Heart right ventricle (tissue), 16 donors: ENCODE measurements at regions not wholly inside any gene's neighbourhood (a gene's known extent, or its start where the extent isn't known, plus 50 kb on each side); places are given as distances from the start of the nearest gene placed in this dataset.

Experiments used
- ATAC-seq, 8 donors: fragments of 200-7000 bp; cut with Tn5 transposase; one replicate each; pipeline ENCODE4 v1.9.1; 2020; ENCODE audit warnings: mild to moderate bottlenecking in 8 of 8, moderate library complexity in 8 of 8, moderate number of reproducible peaks in 1 of 8
- DNase-seq, 2 donors: peaks; one replicate each; pipeline ENCODE4 v3.0.0-alpha.2; 2020
- H3K27ac ChIP-seq, 10 donors: fragments of 200-600 bp; sonication (generic) in 2 of 10; one replicate each; pipeline versions ENCODE4 v1.5.0 to v1.8.0; 2020 to 2022; ENCODE audit warnings: mild to moderate bottlenecking in 3 of 10
- H3K27me3 ChIP-seq, 7 donors: fragments of 200-600 bp; one replicate each; pipeline ENCODE4 v1.8.0; 2021 to 2022; ENCODE audit warnings: mild to moderate bottlenecking in 2 of 7
- H3K36me3 ChIP-seq, 9 donors: fragments of 200-600 bp; sonication (generic) in 1 of 9; one replicate each; pipeline versions ENCODE4 v1.5.0 to v1.8.0; 2020 to 2022; ENCODE audit warnings: mild to moderate bottlenecking in 2 of 9
- H3K4me1 ChIP-seq, 9 donors: fragments of 200-600 bp; sonication (generic) in 1 of 9; one replicate each; pipeline versions ENCODE4 v1.5.0 to v1.8.0; 2020 to 2022; ENCODE audit warnings: mild to moderate bottlenecking in 4 of 9
- H3K4me3 ChIP-seq, 10 donors: fragments of 200-600 bp; sonication (generic) in 2 of 10; one replicate each; pipeline versions ENCODE4 v1.5.0 to v1.8.0; 2020 to 2022; ENCODE audit warnings: mild to moderate bottlenecking in 7 of 10, moderate library complexity in 2 of 10
- H3K9me3 ChIP-seq, 11 donors: fragments of 200-600 bp in 10 of 11; sonication (generic) in 2 of 11; one replicate each; pipeline versions ENCODE4 v1.5.0 to v1.8.0; 2013 to 2022; ENCODE audit warnings: mild to moderate bottlenecking in 2 of 11, control low read depth in 1 of 11, moderate library complexity in 1 of 11
- CTCF ChIP-seq, 9 donors: fragments of 200-600 bp; sonication (generic) in 2 of 9; IDR thresholded peaks; one replicate each; pipeline versions ENCODE4 v1.5.0 to v1.8.0; 2021 to 2022; ENCODE audit warnings: antibody characterized with exemption in 9 of 9, mild to moderate bottlenecking in 5 of 9, moderate library complexity in 1 of 9
- WGBS, 2 donors: extraction: QIAGEN DNeasy Blood & Tissue Kit; methylation state at CpG; one replicate each; pipeline ENCODE4 v1.1.7; 2013; ENCODE audit warnings: inconsistent platforms in 1 of 2; 5-methylcytosine and 5-hydroxymethylcytosine counted together
- intact Hi-C, 10 donors: fragments of 100-400 bp; cut with DNase I; formaldehyde crosslinking; loops; one replicate each; pipeline versions ENCODE4 v1.11.1 to v1.14.2; 2022
- donor health status: Arrhythmogenic right ventricular cardiomyopathy.
- donor health status: ischemic (EF 13 %, LVEDD 7.1; RV severe dilation, severe dysfunction).
- donor health status: healthy with polysubstance abuse.
- donor health status: DM: no; HTN: yes; CAD: no.
- donor health status: DM: no; HTN: no; CAD: no.
- donor health status: ischemic (EF 25% LVEDD 6.9; RV normal size, moderate dysfunction).
- donor health status: ischemic (EF 25% LVEDD 5.7; RV mildly dilated, moderate dysfunction).
- donor health status: healthy.
- donor health status: DM: yes; HTN: yes; CAD: no.
- donor health status: Ischemic cardiomyopathy.
- donor health status: ischemic (EF 35%, LVEDD 5.7; RV mildly dilated, moderate dysfunction).
- donor health status: nonischemic (EF 11% LVEDD 7.7; RV severe dilation, severe dysfunction).
- donor health status: DM: yes; HTN: yes; CAD: no.
- donor health status: PGD.
- donor health status: ischemic (EF 29% LVEDD 5.4; RV normal size, mild dysfunction).
- donor health status: nonischemic (EF 23%, LVEDD 6.1; RV moderate dilation, normal function).

GRCh38 chr2:82599021-82599420, 1860.1 kb downstream of the SUCLG1 start:
- Histone ChIP-seq H3K27me3 (no peaks in the 10 kb centered on the region), H3K36me3 (no peaks in the 10 kb centered on the region), H3K4me1 (no peaks in the 10 kb centered on the region), H3K27ac (no peak overlapping the region), H3K4me3 (no peak overlapping the region), H3K9me3 (peaks cover 0 to 19% (median 7%) of the 10 kb centered on the region in 11 donors)
- no peak for ATAC-seq
- no peak for DNase-seq
- intact Hi-C loops: no loop called here
- TF ChIP-seq CTCF (IDR thresholded peaks at IDR 0.05): no peak

- H3K27me3 ChIP-seq: no peaks in the 10 kb centered on the region
- no peaks in the 10 kb centered on the region for H3K4me1 ChIP-seq
- ATAC-seq (no peak), DNase-seq (no peak)
- no peak overlapping the region for H3K27ac ChIP-seq
- TF ChIP-seq CTCF (IDR thresholded peaks at IDR 0.05): no peak
- 88 to 93% methylated on average over 1 of the region's 1 CpG for WGBS, 2 donors
- intact Hi-C loops: no loop called here
- peaks cover 0 to 19% (median 7%) of the 10 kb centered on the region in 11 donors for H3K9me3 ChIP-seq
- H3K4me3 ChIP-seq: no peak overlapping the region
- no peaks in the 10 kb centered on the region for H3K36me3 ChIP-seq
These were observed 1862.5 kb downstream of the SUCLG1 start for GRCh38 chr2:82596581-82596980.

- ATAC-seq: no peak
- intact Hi-C loops: no loop called here
- no peak for TF ChIP-seq CTCF (IDR thresholded peaks at IDR 0.05)
- peaks cover 0 to 13% (median 7%) of the 10 kb centered on the region in 11 donors for H3K9me3 ChIP-seq
- no peaks in the 10 kb centered on the region for H3K4me1 ChIP-seq
- no peak overlapping the region for H3K27ac ChIP-seq
- H3K27me3 ChIP-seq: no peaks in the 10 kb centered on the region
- DNase-seq: no peak
- no peaks in the 10 kb centered on the region for H3K36me3 ChIP-seq
- WGBS, 2 donors: 72 to 80% methylated on average over 3 of the region's 3 CpGs
- H3K4me3 ChIP-seq: no peak overlapping the region
These were observed 1867.4 kb downstream of the SUCLG1 start for GRCh38 chr2:82591718-82592117.

GRCh38 chr2:82576656-82577055, 1882.4 kb downstream of the SUCLG1 start:
- Histone ChIP-seq H3K27ac (no peak overlapping the region), H3K4me3 (no peak overlapping the region), H3K4me1 (no peaks in the 10 kb centered on the region), H3K9me3 (peaks cover 0 to 40% (median 14%) of the 10 kb centered on the region in 11 donors), H3K27me3 (no peaks in the 10 kb centered on the region), H3K36me3 (no peaks in the 10 kb centered on the region)
- DNase-seq: no peak
- no peak for ATAC-seq
- TF ChIP-seq CTCF (IDR thresholded peaks at IDR 0.05): no peak
- intact Hi-C loops: no loop called here

- no peaks in the 10 kb centered on the region for H3K36me3 ChIP-seq
- H3K27me3 ChIP-seq: no peaks in the 10 kb centered on the region
- no peaks in the 10 kb centered on the region for H3K9me3 ChIP-seq
- H3K4me3 ChIP-seq: no peak overlapping the region
- H3K27ac ChIP-seq: no peak overlapping the region
- intact Hi-C loops: no loop called here
- DNase-seq: no peak
- ATAC-seq: peak in 5 of 8 donors; percentile 16 to 89 (median 68)
- 35 to 37% methylated on average over 3 of the region's 3 CpGs for WGBS, 2 donors
- peaks cover 0 to 8% (median 0%) of the 10 kb centered on the region in 9 donors for H3K4me1 ChIP-seq
- no peak for TF ChIP-seq CTCF (IDR thresholded peaks at IDR 0.05)
These were observed 1919.8 kb downstream of the SUCLG1 start for GRCh38 chr2:82539280-82539621.
